GM18520 (cell line): ENCODE measurements at regions not wholly inside any gene's neighbourhood (a gene's known extent, or its start where the extent isn't known, plus 50 kb on each side); places are given as distances from the start of the nearest gene placed in this dataset.
A peak's percentile ranks its signal among the peaks of the same experiment; 100 is the strongest.
"Not testable (repeated sequence)": the region's sequence is repeated elsewhere in the genome, so short reads cannot be mapped to it uniquely, and the experiment has no call there.

Experiments used
- ATAC-seq: cut with Tn5 transposase; IDR thresholded peaks from one replicate; pipeline ENCODE4 v1.9.1; 2021; ENCODE audit not compliant: unreplicated experiment

DNA sequence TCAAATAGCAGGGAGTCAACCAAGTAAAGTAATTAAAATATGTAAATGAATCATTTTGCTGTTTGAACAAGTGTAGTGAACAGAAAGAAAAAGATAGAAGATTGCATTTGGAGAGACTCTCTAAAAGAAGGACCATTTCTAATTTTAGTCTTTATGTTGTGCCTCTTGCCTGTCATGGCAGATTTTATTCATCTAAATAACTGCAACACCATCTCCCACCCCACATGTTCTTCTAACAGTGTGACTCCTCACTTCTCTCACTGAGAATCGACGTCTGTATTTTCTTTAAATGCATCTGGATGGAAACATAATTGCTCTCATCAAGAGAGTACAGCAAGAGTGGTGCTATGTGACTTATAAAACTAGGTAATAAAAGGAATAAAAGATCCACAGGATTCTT, 439.9 kb upstream of the GBE1 start:
- ATAC-seq: no peak

DNA sequence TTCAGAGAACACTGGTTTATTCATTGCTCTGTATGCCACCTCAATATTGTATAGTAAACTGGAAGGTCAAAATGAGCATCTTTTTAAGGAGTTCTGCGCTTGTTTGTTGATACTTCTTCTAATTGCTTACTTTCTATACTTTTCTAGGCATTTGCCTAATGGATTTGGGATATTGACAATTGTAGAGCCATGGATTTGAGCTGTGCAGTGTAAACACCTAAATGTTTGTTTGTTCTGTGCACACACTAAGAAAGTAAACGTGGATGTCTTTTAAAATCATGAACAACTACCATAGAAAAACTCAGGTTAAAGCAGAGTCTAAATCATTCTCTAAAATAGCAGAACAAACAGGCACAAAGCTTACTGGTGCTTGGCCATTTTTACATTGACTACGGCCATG, 436.6 kb upstream of the GBE1 start:
- ATAC-seq: no peak

DNA sequence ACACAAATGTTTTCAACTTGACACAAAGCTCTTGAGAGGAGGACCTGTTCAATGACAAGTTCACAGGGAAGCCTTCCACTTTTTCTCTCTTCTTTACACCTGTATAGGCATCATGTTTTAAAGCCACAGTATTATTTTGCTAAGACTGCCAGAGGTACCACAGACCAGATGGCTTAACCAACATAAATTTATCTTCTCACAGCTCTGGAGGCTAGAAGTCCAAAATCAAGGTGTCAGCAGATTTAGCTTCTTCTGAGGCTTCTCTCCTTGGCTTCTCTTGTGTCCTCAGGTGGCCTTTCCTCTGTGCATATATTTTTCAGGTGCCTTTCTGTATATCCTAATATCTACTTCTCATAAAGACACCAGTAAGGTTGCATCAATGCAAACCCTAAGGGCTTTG, 435.2 kb upstream of the GBE1 start:
- no peak for ATAC-seq

DNA sequence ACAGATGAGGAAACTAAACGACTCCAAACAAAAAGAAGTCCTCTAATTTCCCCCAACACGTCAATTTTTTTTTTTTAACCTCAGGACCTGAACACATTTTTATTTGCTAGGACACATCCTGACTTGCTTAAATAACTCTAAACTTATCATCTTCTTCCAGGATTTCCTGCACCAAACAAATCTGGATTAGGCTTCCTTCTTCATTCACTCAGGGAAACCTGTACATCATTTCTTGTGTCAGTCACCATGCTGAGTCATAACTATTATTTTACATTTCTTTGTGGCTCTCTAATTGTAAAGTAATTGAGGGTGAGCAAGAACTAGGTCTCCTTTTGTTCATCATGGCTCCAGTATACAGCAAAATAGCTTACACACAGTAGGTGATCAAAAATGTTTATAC, 433.4 kb upstream of the GBE1 start:
- ATAC-seq: no peak

DNA sequence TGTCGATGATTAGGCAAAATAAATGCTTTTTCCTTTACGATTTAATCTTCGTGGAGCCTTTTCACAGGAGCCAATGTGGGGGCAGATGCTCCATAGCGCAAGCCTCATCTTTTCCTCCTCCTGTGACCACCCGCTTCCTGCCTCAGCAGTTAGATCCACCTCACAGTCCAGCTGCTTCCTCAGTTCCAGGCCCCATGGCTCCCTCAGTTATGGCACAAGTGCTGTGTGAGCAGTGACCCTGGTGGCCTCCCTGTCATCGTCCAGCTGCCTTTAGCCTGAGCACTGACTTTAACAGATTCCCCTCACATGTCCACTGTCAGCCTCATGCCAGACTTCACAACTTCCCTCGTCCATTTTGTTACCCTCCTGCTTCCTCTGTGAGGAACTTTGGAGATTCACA, 424.6 kb upstream of the GBE1 start:
- ATAC-seq: no peak

DNA sequence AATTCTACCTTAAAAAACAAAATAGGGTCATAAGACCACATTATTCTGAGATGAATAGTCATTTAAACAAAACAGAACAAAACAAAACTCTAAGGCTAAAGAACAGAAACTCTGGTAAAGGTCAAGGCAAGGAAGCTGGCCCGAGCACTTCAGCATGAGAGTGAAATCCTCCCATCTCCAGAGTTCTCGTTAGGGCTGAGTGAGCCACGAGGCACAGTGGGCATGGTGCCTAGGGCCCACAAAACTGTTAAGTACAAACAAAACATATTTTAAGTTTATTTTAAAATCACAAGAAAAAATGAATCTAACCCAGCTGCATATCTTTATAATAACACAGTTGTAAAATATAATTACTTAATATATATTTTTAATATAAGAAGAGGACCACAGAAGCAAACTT, 417.8 kb upstream of the GBE1 start:
- no peak for ATAC-seq

DNA sequence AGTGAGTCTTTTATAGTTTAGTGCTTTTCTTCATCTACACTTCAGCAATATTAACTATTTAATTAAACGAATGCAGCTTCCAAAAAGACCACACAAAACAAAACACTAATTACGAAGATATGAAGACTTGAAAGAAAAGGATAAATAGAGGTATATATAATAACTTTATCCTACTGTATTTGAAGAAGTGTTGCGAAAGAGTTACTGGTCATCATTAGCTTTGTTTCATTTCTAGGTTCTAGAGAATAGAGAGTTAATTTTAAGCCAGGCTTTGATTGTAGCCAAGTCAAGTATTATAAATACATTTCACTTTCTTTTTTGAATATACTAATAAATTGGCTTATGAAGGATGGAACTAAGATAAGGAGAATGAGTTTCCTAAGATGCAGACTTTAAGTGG, 416.8 kb upstream of the GBE1 start:
- no peak for ATAC-seq

DNA sequence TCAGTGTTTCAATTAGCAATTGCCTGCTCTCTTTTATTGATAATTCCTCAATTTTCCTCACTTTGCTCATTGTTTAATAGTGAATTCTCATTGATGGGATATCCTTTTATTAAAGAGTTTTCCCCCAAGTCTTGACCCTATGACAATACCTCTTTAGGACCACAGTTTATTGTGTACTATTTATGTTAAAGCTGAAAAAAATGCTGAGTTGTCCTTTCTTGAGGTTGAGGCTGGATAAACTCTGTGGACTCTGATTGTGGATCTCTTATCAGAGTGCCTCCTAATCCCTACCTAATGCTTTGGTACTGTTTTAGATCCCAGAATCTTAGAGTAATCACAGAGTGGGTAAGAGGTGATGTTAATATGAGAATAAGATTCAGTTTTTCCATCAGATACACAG, 416.3 kb upstream of the GBE1 start:
- ATAC-seq: no peak

DNA sequence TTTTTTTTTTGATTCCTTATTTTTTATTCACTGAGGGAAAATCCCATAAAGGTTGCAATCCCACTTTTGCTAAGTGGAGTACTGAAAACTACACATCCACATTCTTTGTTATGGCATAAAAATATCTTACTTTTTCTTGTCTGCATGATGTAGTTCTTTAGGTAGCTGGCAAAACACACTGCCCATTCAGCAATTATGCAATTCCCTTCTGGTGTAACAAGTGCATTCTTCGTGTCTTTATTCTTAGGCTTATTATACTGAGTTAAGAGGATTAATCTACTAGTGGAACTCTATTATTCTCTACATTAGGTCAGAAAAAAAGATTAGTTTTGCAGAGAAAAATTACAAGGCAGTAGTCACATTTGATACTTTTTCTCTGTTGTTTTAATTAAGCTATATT, 403.8 kb upstream of the GBE1 start:
- no peak for ATAC-seq

DNA sequence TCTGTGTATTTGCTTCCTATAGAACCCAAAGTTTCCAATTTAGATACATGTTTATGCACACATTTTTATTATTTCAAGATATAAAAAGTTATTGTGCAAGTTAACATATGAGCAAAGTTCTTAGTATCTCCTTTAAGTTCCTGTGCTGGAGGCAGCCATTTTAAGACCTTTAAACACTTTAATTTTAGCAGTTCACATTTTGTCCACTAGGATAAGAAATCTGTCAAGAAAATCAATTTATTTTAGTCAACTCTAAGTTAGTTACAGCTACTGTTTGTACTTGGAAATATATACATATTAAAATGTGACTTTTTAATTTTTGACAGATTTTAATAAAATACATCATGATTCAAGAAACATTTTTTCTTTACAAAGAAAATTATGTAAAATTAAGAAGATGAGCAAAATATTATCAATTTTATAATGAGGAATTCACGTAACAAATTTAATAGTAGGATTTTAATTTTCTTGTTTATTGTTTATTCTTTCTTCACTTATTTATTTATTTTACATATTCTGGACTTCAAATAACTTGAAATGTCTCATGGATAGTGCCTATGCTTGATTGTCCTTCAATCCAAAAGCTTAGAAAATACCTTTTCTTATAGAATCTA, 402.6 kb upstream of the GBE1 start:
- no peak for ATAC-seq

DNA sequence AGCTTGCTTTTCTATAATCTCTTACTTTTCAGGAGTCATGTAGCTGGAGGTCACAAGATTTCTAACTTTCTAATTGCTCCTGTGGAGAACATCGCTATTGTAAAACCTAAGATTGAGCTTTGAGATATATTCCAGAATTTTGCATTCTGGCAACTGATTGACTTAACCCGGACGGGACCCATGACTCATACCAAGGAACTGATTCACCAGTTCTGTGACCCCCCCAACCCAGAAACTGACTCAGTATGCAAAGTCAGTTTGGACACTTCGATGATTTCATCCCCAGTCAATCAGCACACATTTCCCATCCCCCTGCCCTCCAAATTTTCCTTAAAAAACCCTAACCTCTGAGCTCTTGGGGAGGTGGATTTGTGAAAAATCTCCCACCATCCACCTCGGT, 396.5 kb upstream of the GBE1 start:
- no peak for ATAC-seq

DNA sequence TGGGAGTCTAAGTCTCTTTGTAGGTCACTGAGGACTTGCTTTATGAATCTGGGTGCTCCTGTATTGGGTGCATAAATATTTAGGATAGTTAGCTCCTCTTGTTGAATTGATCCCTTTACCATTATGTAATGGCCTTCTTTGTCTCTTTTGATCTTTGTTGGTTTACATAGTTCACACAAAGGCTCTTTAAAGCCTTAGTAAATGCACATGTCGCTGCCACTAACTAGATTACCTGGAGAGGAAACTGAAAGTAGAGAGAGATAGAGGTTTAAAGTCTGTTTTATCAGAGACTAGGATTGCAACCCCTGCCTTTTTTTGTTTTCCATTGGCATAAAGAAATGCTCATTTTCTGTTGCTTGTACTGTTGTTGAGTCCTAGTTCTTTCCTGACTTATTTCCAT, 392.4 kb upstream of the GBE1 start:
- ATAC-seq: not testable (repeated sequence)

DNA sequence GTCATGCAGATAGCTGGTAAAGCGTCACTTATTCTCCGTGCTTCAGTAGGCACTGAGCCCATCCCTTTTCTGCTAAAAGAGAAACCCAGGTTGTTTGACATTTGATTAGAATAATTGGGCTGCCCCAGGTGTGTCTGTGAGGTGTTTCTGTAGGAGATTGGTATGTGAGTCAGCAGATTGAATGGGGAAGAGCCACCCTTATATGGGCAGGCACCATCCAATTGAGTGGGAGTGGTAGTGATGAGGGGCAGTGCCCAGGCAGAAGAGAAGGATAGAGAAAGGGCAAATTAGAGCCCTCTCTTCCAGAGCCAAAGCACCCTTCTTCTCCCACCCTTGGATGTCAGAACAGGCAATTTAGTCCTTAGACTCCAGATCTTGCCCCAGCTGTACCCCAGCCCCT, 384.3 kb upstream of the GBE1 start:
- no peak for ATAC-seq

DNA sequence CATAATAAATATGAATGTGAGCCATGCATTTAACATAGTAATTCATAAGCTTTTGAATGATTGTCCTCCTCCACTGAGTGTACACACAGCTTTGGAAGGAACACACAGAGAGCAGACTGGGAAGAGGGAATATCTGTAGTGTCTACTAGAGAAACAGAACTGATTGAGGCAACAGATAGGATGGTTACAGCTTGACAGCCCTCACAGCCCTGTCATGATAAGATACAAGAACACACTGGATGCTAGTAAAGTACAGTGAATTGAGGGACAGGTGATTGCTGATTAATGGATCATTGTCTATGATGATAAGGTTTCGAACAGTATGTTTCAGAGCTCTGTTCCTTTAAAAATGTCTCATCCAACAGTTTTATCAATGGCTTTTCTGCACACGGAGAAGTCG, 383.4 kb upstream of the GBE1 start:
- no peak for ATAC-seq

DNA sequence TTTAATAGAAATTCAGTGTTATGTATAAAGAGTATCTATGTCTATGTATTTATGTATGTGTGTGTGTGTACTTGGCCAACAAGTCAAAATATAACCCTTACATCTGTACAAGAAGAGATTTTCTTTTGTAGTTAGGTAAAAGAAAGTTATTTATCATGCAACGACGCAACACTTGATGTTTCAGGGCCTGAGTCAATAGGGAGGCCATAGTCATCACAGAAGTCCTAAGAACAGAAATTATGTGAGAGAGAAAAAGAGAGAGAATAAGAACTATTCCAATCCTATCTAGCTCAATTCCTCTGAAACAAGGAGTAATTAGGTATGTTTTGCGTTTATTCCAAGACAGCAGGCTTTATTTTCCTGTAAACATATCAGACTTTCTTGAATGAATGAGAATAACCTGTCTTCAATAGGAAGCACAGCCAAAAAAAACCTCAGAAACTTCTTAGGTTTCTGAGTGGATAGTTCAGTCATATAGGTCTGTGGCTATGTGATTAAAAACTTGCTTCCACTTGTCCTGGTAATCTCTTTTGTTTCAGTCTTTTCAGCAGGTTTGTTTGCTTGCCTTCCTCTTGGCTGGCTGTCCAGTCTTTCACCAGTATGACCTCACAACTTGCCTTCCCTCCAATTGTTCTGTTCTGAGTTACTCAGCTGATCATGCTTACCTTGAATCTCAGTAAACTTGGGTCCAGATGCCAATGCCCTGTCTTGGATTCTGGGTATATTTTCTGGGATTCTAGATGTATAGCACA, 382.4 kb upstream of the GBE1 start:
- ATAC-seq: no peak

DNA sequence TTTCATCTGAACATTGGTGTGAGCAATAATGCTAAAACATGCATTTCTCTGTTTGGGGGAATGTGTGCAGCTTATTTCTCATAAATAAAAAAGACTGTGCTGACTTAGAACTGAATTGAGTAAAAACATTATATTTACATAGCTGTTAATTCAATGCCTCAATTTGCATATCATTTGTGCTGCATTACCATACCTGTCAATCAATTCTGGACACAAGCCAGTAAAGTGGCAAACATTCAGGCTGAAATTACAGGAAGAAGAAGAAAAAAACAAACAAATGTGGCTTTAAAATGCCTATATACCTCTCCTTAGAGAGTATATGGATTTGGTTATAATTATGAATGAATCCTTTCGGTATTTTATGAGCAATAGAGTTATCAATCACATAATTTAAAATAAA, 380.1 kb upstream of the GBE1 start:
- no peak for ATAC-seq

DNA sequence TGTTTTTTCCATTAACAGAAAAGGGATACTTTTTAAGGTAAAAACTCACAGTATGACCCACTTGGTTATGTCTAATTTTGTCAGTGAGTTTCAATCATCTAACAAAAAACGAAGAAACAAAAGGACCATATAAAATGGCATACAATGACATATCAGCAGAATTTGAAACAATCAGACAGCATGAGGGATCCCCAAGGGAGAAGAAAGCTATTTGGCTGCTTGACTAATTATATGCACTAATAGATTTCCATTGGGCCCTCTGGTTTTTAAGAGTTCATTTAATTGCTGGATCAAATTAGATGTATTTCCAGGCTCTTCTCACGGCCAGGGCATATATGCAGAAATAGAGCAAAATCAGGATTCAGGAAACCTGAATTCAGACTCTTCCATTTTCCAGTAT, 376.4 kb upstream of the GBE1 start:
- ATAC-seq: no peak

DNA sequence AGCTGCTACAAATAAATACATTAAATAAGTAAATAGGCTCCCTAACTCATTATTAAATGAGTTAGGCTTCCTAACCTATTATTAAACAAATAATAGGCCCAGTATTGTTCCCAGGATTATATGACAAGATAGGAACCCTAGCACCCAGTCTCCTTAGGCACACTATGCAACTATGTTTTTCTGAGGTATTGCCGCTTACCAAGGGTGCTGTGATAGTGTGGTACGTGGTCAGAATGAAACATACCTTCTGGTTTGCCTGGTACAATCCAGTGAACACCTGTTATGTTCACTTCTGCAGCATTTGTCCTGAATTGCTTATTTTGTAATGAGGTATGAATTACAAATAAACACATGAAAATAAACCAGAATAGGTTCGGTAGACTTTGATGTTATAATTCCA, 375.6 kb upstream of the GBE1 start:
- ATAC-seq: no peak

DNA sequence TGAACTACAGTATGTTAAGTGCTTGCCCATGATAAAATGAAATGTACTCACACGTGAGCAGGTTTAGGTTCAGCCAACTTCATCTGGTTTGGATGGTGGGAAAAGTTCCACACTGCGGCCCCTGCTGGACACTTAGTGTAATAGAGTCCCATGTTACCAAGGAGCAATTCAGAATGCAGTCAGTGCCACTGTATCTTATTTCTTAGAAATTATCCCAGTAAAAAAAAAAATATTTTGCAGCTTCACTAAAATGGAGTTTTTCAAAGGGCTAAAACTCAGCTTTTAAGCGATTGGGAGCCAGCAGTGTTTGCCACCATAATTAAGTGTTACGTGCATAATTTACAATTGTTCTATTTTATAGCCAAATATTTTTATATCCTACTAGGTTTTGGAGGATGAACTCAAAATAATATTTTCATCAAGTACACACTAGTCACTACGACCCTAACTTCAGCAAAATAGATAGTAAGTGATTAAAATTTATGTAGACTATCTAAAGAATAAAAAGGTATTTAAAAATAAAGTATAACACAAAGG, 371.7 kb upstream of the GBE1 start:
- ATAC-seq: peak; percentile 75

DNA sequence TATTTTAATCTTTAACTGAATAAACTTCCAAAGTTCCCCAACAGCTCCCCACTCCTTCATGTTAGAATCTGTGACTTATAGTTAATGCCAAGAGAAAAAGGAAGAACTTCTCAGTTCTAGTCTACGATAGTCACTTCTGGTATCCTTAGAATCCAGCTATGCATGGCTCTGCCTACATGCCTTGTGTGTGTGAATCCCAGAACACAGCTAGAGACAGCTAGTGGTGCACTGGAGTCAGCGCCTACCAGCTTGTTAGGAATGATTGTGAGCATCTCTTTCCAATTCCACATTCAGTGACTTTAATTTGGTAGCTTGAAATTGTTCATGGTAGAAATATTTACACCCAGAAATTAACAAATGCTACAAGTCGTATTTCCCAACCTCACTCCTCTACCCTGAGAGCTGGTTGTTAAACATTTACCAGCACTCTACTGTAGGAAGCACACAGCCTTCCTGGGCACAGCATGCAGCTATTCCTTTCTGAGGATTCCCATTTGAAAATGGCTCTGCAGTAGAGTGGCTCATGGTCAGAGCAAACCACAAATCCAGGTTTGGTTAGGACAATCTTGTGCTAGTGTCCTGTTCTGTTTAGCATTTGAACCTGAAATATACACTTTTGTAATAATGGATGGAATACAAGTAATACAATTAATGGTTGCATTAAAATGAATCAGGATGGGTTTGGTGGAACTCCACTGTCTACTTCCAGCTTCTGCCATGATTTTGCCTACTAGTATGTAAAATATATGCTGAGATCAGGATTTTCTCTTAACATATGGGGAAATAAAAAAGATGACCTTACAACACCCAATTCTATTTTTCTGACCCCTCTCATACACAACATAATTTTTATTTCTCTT, 371.0 kb upstream of the GBE1 start:
- no peak for ATAC-seq

DNA sequence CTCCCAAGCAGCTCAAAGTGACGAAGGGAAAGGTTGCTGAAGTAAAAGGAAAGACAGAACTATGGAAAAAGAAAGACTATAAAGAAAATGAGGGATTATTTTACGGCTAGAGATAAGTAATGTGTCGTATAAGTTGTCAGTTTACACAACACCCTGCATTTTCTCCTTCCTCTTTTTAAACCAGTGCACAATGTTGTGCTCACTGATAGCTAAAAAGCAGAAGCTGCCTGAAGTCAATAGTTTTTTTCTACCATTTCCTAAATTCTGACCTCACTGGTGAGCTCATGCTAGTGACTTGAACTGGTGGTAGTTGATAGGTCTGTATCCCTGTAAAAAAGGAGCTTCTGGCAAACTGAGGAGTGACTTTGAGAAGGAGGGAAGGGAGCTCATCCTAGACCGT, 368.6 kb upstream of the GBE1 start:
- ATAC-seq: no peak

DNA sequence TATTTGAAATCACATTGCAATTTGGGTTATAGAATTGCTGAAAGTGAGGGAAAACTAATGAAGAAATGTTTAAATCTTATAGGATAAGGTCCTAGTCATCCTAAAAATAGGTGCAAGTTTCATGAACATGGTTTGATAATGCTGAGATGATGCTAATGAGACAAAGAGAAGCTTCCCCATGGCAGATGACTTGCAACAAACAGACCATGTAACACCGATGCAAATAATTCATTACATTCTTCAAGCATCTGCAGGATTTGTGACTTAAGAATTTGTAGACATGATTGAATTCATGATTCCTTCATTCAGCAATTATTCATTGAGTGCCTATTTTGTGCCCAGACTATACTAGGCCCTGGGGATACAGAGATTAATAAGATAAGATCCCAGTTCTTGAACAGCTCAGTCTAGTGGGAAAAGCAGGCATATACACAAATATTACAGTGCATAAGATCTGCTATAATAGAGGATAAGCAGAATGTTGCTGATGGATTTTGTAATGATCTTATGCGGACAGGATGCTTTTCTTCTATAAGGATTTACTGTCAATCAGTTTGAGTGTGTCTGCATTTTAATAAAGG, 367.9 kb upstream of the GBE1 start:
- ATAC-seq: no peak
